IPS-18c (cell line): ENCODE measurements at regions not wholly inside any gene's neighbourhood (a gene's known extent, or its start where the extent isn't known, plus 50 kb on each side); places are given as distances from the start of the nearest gene placed in this dataset.

Experiments
- H3K4me3 ChIP-seq: 2 replicates; pipeline ENCODE4 v1.7.0; 2013; ENCODE audit warnings: low read depth, mild to moderate bottlenecking, low read length, moderate library complexity; ENCODE audit not compliant: insufficient read depth
- H3K9me3 ChIP-seq: one replicate; pipeline ENCODE4 v1.6.1; 2013; ENCODE audit warnings: mild to moderate bottlenecking, low read length, moderate library complexity; ENCODE audit not compliant: control insufficient read depth, insufficient read depth

DNA sequence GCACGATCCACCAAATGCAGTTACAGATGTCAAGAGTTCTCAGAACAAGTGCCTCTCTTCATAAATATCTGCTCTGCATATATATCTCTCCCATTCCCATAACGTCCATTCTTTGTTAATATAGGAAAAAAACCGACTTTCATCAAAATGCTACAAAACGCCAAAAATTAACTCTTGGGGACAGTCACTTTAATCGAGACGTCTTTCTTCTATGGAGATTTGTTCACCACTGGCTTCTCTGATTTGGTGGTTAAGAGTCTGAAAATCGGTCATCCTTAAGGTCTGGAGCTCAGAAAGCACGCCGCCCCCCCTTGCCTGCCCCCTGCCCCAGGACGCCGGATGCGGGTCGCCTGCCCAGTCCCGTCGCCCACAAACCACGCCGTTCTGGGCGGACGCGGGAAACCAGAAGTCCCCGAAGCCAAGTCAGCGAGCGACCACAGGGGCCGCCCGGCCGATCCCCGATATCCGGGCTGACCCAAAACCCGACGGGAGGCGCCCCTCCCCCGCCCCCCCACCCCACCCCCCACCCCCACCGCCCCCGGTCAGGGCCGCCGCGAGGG is 252.7 kb downstream of the TJP1 start:
- peak overlapping the region; percentile 50 for H3K4me3 ChIP-seq
- H3K9me3 ChIP-seq = no peaks in the 10 kb centered on the region

DNA sequence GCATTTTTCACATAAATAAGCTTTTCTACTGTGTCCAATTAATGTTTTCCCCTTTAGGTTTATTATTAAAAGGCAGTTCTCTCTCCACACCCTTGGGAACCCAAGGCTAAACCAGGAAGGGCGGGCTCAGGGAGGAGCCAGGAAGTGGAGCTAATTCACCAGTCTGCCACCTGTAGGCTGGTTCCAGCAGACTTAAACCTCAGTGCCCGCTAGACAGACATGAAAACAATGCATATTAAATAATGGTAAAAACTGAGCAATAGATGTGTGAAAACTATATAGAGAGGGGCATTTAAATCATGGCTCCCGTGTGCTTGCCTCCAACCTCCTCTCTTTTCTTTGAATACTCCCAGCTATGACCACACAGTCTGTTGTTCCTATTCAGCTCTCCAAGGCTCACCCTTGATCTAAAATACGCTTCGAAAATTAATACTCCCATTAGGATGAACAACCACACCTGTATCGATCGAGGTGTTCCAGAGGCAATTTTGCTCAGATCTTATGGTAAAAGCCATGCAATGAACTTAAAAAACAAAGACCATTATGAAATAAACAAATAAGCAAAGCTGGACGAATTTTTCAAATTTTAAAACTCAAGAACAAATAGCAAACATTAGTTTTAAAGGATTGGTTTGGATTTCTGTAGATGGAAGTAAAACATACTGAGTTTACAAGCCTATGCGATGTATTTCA is 253.3 kb downstream of the TJP1 start:
- H3K9me3 ChIP-seq = no peaks in the 10 kb centered on the region
- peak overlapping the region; percentile 50 for H3K4me3 ChIP-seq

GRCh38 chr15:29567336-29567735 is 254.9 kb downstream of the TJP1 start:
- Histone ChIP-seq H3K9me3 (no peaks in the 10 kb centered on the region), H3K4me3 (no peak overlapping the region)

GRCh38 chr15:29566914-29567313 is 255.4 kb downstream of the TJP1 start:
- Histone ChIP-seq H3K9me3 (no peaks in the 10 kb centered on the region), H3K4me3 (no peak overlapping the region)

GRCh38 chr15:29563112-29563511 is 259.2 kb downstream of the TJP1 start:
- no peaks in the 10 kb centered on the region for H3K9me3 ChIP-seq

GRCh38 chr15:29560896-29561295 is 261.4 kb downstream of the TJP1 start:
- no peak overlapping the region for H3K4me3 ChIP-seq
- no peaks in the 10 kb centered on the region for H3K9me3 ChIP-seq

More at GRCh38 chr15:29563112-29563511, 259.2 kb downstream of the TJP1 start:
- no peak overlapping the region for H3K4me3 ChIP-seq

DNA sequence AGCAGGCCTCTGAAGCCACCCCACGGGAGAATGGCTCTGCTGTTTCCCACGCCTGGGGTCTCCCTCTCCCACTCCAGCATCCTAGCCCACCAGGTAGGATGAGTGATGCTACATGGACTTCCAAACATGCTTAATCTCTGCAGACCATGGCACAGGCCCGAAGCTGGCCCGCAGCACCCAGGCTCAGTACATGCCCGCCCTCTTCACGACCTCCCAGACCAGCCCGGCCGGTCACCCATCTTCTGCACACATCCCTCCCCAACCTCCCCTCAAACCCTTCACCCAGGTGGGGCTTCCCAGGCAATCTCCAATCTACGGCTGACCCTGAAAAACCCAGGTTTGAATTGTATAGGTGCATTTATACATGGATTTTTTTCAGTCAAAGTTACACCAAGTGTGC is 264.0 kb downstream of the TJP1 start:
- Histone ChIP-seq H3K4me3 (no peak overlapping the region), H3K9me3 (no peaks in the 10 kb centered on the region)

DNA sequence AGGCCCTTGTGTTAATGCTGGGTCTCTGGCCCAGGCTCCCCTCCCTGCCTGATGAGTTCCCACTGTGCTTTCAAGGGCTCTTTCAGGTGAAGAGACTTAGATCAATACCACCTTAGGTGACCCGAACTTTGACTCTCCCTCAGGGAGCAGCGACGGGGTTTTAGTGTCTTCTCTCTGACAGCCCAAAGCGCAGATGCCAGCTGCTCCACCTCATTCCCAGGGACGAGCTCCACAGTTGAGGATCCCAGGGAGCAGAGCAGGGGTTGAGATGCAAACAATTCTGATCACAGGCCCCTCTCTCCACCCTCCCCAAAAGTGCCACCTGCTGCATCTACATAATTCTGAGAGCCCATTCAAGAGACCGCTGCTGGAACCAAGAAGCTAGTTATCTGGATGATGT is 265.1 kb downstream of the TJP1 start:
- Histone ChIP-seq H3K4me3 (no peak overlapping the region), H3K9me3 (no peaks in the 10 kb centered on the region)

DNA sequence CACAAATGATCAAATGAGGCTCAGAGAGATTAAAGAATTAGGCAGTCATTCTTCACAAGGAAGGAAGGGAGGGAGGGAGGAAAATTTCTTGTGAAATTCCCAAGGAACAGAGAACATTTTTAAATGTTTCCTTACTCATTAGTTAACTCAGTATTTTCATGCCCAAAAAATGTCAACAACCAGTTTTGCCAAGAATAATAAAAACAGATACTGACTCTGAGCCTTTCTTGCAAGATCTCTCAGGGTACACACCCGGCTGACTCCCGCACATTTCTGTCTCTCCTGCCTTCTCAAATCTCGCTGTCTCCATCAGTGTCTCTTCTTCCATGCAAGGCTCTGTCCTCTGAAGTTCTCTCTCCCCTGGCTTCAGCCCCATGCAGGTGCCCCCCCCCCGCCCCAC is 265.9 kb downstream of the TJP1 start:
- no peak overlapping the region for H3K4me3 ChIP-seq
- H3K9me3 ChIP-seq = no peaks in the 10 kb centered on the region

DNA sequence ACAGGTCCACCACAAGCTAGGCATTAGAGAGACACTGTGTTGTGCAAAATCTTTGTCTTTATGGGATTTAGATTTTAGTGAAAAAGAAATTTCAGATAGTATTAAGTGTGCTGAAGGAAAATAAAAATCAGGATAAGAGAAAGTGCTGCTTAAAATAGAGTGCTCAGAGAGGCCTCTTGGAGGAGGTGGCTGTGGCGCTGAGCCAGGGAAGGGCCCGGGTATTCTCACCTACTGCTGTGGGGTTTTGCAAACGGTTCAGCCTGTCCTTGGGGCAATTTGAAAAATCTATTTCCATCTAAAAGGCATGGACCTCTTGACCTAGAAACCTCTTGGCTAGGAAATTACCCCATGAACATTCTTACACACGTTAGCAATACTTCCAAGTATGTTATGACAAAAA is 267.7 kb downstream of the TJP1 start:
- H3K4me3 ChIP-seq = no peak overlapping the region
- H3K9me3 ChIP-seq = peaks cover 2% of the 10 kb centered on the region

GRCh38 chr15:29550834-29551465 is 271.3 kb downstream of the TJP1 start:
- Histone ChIP-seq H3K4me3 (no peak overlapping the region), H3K9me3 (peaks cover 2% of the 10 kb centered on the region)

DNA sequence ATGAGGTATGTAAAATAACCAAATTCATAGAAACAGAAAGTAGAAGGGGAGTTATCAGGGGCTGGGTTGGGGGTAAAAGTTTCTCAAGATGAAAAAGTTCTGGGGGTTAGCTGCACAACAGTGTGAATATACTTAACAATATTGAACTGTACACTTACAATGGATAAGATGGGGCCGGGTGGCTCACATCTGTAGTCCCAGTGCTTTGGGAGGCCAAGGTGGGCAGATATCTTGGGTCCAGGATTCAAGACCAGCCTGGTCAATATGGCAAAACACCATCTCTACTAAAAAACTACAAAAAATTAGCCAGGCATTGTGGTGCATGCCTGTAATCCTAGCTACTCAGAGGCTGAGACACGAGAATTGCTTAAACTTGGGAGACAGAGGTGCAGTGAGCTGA is 274.3 kb downstream of the TJP1 start:
- no peak overlapping the region for H3K4me3 ChIP-seq
- H3K9me3 ChIP-seq = peaks cover 2% of the 10 kb centered on the region

DNA sequence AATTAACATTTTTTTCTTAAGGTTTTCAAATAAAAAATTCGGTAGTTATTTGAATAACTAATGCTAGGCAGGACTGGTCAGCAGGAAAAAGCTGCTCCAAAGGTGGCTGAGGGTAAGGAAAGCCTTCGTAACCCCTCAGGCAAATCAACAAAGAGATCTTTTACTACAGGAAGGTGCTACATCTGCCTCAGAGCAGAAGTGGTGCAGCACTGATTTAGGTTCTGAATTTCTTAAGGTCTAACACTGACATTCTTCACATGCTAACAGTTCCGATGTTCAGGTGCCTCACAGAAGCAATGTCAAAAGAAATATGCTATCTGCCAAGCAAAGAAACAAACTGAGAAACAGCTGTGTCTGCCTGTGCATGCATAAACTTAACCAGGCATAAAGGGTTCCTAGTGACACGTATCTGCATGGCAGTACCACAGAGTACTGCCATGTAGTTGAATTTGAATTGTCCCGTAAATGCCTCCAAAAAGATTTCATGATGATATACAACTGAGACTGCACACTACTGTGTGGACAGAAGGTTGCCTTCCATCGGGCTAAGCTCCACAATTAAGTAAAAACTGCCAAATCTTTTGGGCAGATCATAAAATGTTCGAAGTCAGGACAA is 275.0 kb upstream of the NSMCE3 start:
- no peak overlapping the region for H3K4me3 ChIP-seq
- peaks cover under 1% of the 10 kb centered on the region for H3K9me3 ChIP-seq

DNA sequence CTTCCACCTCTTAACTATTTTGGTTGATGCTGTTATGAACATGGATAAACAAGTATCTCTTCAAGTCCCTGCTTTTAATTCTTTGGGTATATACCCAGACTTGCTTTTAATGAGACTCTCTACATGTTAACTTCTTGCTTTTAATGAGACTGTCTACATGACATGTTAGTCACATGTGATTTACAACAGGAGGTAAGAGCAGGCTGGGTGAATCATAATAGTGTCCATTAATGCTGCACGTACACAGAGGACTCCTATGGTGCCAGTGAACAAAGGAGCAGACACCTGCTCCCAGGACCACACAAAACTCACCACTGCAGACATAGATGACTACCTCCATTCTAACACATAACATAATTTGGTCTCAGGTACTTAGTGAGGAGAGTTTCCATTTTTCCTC is 273.4 kb upstream of the NSMCE3 start:
- no peaks in the 10 kb centered on the region for H3K9me3 ChIP-seq
- H3K4me3 ChIP-seq = no peak overlapping the region

GRCh38 chr15:29541309-29541708 is 271.7 kb upstream of the NSMCE3 start:
- Histone ChIP-seq H3K9me3 (no peaks in the 10 kb centered on the region), H3K4me3 (no peak overlapping the region)

- Histone ChIP-seq H3K4me3 (no peak overlapping the region), H3K9me3 (no peaks in the 10 kb centered on the region)
Measured at GRCh38 chr15:29540479-29540878, 270.9 kb upstream of the NSMCE3 start.

GRCh38 chr15:29539736-29540135 is 270.1 kb upstream of the NSMCE3 start:
- no peaks in the 10 kb centered on the region for H3K9me3 ChIP-seq
- no peak overlapping the region for H3K4me3 ChIP-seq

DNA sequence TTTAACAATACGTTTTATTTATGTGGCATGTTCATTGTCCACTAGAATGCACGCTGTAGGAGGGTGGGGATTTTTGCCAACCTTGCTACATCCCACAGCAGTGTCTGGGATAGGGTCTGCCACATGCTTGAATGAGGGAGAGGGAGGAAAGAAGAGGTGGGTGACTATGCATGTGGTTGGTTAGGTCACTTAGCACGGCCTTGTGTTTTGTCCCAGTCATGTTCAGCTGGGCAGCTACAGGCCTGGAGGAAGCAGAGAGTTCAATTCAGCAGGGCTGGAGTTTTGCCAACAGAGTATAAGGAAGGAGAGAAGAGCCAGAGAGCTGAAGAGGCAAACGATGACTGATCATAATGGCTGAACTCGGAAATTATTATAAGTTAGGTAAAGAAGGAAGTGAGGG is 268.4 kb upstream of the NSMCE3 start:
- Histone ChIP-seq H3K9me3 (no peaks in the 10 kb centered on the region), H3K4me3 (no peak overlapping the region)
